CD4-positive, CD25-positive, alpha-beta regulatory T cell (primary cell): ENCODE measurements at regions not wholly inside any gene's neighbourhood (a gene's known extent, or its start where the extent isn't known, plus 50 kb on each side); places are given as distances from the start of the nearest gene placed in this dataset.
"Not testable (repeated sequence)": the region's sequence is repeated elsewhere in the genome, so short reads cannot be mapped to it uniquely, and the experiment has no call there.

ENCODE experiments used
- ATAC-seq, 2 donors: fragments of 150-1000 bp; cut with Tn5 transposase; one replicate each; pipeline ENCODE4 v1.10.0; 2021; ENCODE audit warnings: low read depth in 2 of 2, moderate number of reproducible peaks in 2 of 2, moderate library complexity in 1 of 2
- DNase-seq, 3 donors: peaks; one replicate each; pipeline versions ENCODE4 v3.0.0 to v3.0.0-alpha.2; 2012 to 2022; ENCODE audit warnings: mixed read lengths in 1 of 3
- H3K27ac ChIP-seq: one replicate; pipeline ENCODE4 v1.7.0; 2013; ENCODE audit warnings: mild to moderate bottlenecking, low read length; ENCODE audit not compliant: insufficient read depth, poor library complexity, severe bottlenecking
- H3K27me3 ChIP-seq: one replicate; pipeline ENCODE4 v1.7.0; 2013; ENCODE audit warnings: low read length; ENCODE audit not compliant: control insufficient read depth, insufficient read depth
- H3K36me3 ChIP-seq: one replicate; pipeline ENCODE4 v1.7.0; 2013; ENCODE audit warnings: mild to moderate bottlenecking, low read length, moderate library complexity; ENCODE audit not compliant: control insufficient read depth, insufficient read depth
- H3K4me1 ChIP-seq: 2 replicates; pipeline ENCODE4 v1.7.0; 2013; ENCODE audit warnings: mild to moderate bottlenecking, low read length; ENCODE audit not compliant: insufficient read depth, control insufficient read depth, poor library complexity, severe bottlenecking
- H3K4me3 ChIP-seq: one replicate; pipeline ENCODE4 v1.7.0; 2013; ENCODE audit warnings: low read depth, mild to moderate bottlenecking, low read length, moderate library complexity
- H3K9me3 ChIP-seq, 2 experiments: 1 replicate in 1 of 2; 2 replicates in 1 of 2; pipeline ENCODE4 v1.7.0; 2013; ENCODE audit warnings: low read length in 2 of 2, mild to moderate bottlenecking in 1 of 2, moderate library complexity in 1 of 2; ENCODE audit not compliant: control insufficient read depth in 2 of 2
- H3K27ac Mint-ChIP-seq, 3 donors: one replicate each; pipeline ENCODE4 v1.8.0; 2020 to 2022; ENCODE audit warnings: mild to moderate bottlenecking in 3 of 3, mixed read lengths in 3 of 3, moderate library complexity in 2 of 3
- H3K27me3 Mint-ChIP-seq: one replicate; pipeline ENCODE4 v1.8.0; 2022; ENCODE audit warnings: mild to moderate bottlenecking, mixed read lengths
- H3K36me3 Mint-ChIP-seq: one replicate; pipeline ENCODE4 v1.8.0; 2020; ENCODE audit warnings: mixed read lengths
- H3K4me1 Mint-ChIP-seq, 4 donors: one replicate each; pipeline ENCODE4 v1.8.0; 2020 to 2022; ENCODE audit warnings: mixed read lengths in 4 of 4, mild to moderate bottlenecking in 1 of 4
- H3K4me3 Mint-ChIP-seq, 4 donors: one replicate each; pipeline ENCODE4 v1.8.0; 2020 to 2022; ENCODE audit warnings: mild to moderate bottlenecking in 4 of 4, mixed read lengths in 4 of 4, moderate library complexity in 3 of 4
- H3K9me3 Mint-ChIP-seq, 7 donors: one replicate each; pipeline ENCODE4 v1.8.0; 2020 to 2022; ENCODE audit warnings: mixed read lengths in 7 of 7, mild to moderate bottlenecking in 3 of 7, moderate library complexity in 2 of 7

DNA sequence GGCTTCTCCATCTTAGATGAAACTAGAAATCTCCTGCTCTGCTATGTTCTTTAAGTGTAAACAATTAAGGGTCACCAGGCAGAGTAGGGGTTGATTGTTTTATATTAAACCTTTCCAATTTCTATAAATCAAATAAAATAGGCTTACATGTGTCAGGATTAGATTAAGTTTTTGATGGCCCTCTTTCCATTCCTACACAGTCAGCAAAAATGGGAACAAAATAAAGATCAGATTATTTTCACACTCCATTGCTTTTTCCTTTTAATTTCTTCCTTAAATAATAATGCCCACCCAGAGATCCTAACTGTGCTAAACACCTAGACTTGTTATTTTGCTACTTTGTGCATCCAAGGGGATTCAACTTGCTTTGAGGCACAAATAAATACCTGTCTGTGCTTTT, 381.4 kb upstream of the MAGEB16 start:
- no peak for DNase-seq
- ATAC-seq = no peak
- H3K4me1 ChIP-seq = no peaks in the 10 kb centered on the region
- Mint-ChIP-seq H3K27ac (no peak overlapping the region), H3K4me1 (no peaks in the 10 kb centered on the region), H3K4me3 (no peak overlapping the region), H3K36me3 (no peaks in the 10 kb centered on the region), H3K27me3 (no peaks in the 10 kb centered on the region), H3K9me3 (peaks cover 0 to 9% (median 2%) of the 10 kb centered on the region in 7 donors)
- no peaks in the 10 kb centered on the region for H3K27me3 ChIP-seq
- no peaks in the 10 kb centered on the region for H3K9me3 ChIP-seq
- H3K36me3 ChIP-seq = no peaks in the 10 kb centered on the region
- H3K27ac ChIP-seq = no peak overlapping the region
- H3K4me3 ChIP-seq = no peak overlapping the region

DNA sequence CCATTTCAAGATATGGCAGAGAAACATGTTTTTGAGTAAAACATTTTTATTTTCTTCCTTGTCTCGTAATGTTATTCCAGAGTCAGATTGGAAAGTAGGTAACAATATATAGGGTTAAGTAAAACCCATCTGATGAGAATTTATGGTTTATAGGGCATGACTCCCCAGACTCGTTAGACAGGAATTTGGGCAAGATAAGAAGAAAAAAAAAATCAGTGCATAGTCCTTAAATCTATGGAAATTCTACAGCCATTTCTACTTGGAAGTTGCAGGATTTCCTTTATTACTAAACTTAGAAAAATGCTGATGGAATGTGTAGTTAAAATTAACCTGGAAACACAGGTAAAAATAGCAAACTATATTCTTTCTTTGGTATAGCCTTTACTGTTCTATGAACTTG, 366.1 kb upstream of the MAGEB16 start:
- Histone ChIP-seq H3K4me1 (no peaks in the 10 kb centered on the region), H3K27ac (no peak overlapping the region), H3K4me3 (no peak overlapping the region), H3K36me3 (no peaks in the 10 kb centered on the region), H3K27me3 (no peaks in the 10 kb centered on the region), H3K9me3 (no peaks in the 10 kb centered on the region)
- H3K9me3 Mint-ChIP-seq = peaks cover 0 to 6% (median 1%) of the 10 kb centered on the region in 7 donors
- no peaks in the 10 kb centered on the region for H3K4me1 Mint-ChIP-seq
- DNase-seq (no peak), ATAC-seq (no peak)
- no peak overlapping the region for H3K4me3 Mint-ChIP-seq
- no peaks in the 10 kb centered on the region for H3K27me3 Mint-ChIP-seq
- H3K36me3 Mint-ChIP-seq = no peaks in the 10 kb centered on the region
- H3K27ac Mint-ChIP-seq = no peak overlapping the region

DNA sequence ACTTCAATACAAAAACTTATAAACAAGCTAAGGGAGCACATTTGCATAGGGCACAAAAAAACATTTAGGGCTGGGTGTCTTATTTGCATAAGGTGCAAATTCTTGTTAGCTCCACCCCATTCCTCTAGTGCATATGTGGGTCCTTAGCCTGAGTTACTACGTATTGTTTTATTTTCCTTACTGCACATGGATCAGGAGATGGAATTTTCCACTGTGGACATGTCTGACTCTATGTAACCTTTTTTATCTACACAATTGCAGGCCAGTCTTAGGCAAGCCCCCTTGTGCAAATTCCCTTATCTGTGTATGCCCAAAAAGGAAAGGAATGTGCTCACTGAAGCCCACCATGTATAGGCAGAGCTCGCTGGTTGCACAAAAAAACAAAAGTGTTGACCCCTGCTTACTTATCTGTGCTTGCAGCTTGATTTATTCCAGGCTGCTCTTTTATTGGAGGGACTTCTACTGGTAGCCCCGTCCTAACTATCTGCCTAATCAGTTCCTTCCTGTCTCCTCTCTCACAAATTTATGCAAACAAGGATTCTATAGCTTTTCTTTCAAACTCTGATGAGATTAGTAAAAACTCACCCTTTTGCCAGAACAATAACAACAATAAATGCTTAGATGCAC, 359.0 kb upstream of the MAGEB16 start:
- H3K4me1 Mint-ChIP-seq = no peaks in the 10 kb centered on the region
- Histone ChIP-seq H3K4me1 (no peaks in the 10 kb centered on the region), H3K27me3 (no peaks in the 10 kb centered on the region), H3K9me3 (no peaks in the 10 kb centered on the region), H3K4me3 (no peak overlapping the region), H3K36me3 (no peaks in the 10 kb centered on the region), H3K27ac (no peak overlapping the region)
- peaks cover 0 to 3% (median 0%) of the 10 kb centered on the region in 7 donors for H3K9me3 Mint-ChIP-seq
- H3K36me3 Mint-ChIP-seq = no peaks in the 10 kb centered on the region
- no peak for DNase-seq
- H3K4me3 Mint-ChIP-seq = no peak overlapping the region
- ATAC-seq = no peak
- H3K27me3 Mint-ChIP-seq = no peaks in the 10 kb centered on the region
- H3K27ac Mint-ChIP-seq = no peak overlapping the region

GRCh38 chrX:35439692-35440091, 358.4 kb upstream of the MAGEB16 start:
- ATAC-seq (no peak), DNase-seq (no peak)
- H3K9me3 Mint-ChIP-seq = peaks cover 0 to 3% (median 0%) of the 10 kb centered on the region in 7 donors
- Histone ChIP-seq H3K27me3 (no peaks in the 10 kb centered on the region), H3K4me1 (no peaks in the 10 kb centered on the region), H3K36me3 (no peaks in the 10 kb centered on the region), H3K9me3 (no peaks in the 10 kb centered on the region), H3K27ac (no peak overlapping the region), H3K4me3 (no peak overlapping the region)
- no peak overlapping the region for H3K27ac Mint-ChIP-seq
- no peaks in the 10 kb centered on the region for H3K4me1 Mint-ChIP-seq
- no peak overlapping the region for H3K4me3 Mint-ChIP-seq
- no peaks in the 10 kb centered on the region for H3K27me3 Mint-ChIP-seq
- no peaks in the 10 kb centered on the region for H3K36me3 Mint-ChIP-seq

- Mint-ChIP-seq H3K4me1 (no peaks in the 10 kb centered on the region), H3K9me3 (peaks cover 0 to 6% (median 0%) of the 10 kb centered on the region in 7 donors)
Observed at GRCh38 chrX:35442421-35442820, 355.7 kb upstream of the MAGEB16 start.

DNA sequence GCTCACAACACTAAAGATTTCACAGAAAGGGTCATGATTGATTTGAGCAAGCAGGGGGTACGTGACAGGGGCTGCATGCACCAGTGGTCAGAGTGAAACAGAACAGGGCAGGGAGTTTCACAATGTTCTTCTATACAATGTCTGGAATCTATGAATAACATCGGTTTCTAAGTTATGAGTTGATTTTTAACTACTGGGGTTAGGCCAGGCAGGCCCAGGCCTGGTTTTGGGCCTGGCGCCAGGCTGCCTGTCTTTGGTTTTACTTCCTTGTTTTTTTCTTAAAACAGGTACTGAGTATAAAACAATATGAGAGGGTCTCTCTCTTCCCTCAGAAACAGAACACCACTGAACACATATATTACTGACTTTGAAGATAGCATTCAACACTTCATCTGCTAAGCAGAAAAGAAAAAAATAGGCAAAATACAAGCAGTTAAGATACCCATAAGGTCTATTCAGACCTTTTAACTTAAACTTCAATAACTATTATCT, 355.0 kb upstream of the MAGEB16 start:
- H3K4me3 ChIP-seq, H3K36me3 Mint-ChIP-seq, H3K27ac Mint-ChIP-seq, DNase-seq, H3K27me3 ChIP-seq, H3K36me3 ChIP-seq, H3K4me3 Mint-ChIP-seq, H3K9me3 Mint-ChIP-seq, H3K27ac ChIP-seq, H3K9me3 ChIP-seq, H3K27me3 Mint-ChIP-seq, H3K4me1 ChIP-seq, ATAC-seq, H3K4me1 Mint-ChIP-seq: not testable (repeated sequence)

More at GRCh38 chrX:35442421-35442820, 355.7 kb upstream of the MAGEB16 start:
- H3K27ac ChIP-seq = no peak overlapping the region
- no peaks in the 10 kb centered on the region for H3K9me3 ChIP-seq
- no peaks in the 10 kb centered on the region for H3K36me3 ChIP-seq
- no peaks in the 10 kb centered on the region for H3K27me3 ChIP-seq
- H3K4me3 ChIP-seq = no peak overlapping the region
- H3K36me3 Mint-ChIP-seq = no peaks in the 10 kb centered on the region
- no peak overlapping the region for H3K4me3 Mint-ChIP-seq
- H3K27me3 Mint-ChIP-seq = no peaks in the 10 kb centered on the region
- no peak for DNase-seq
- H3K4me1 ChIP-seq = no peaks in the 10 kb centered on the region
- H3K27ac Mint-ChIP-seq = no peak overlapping the region
- no peak for ATAC-seq

DNA sequence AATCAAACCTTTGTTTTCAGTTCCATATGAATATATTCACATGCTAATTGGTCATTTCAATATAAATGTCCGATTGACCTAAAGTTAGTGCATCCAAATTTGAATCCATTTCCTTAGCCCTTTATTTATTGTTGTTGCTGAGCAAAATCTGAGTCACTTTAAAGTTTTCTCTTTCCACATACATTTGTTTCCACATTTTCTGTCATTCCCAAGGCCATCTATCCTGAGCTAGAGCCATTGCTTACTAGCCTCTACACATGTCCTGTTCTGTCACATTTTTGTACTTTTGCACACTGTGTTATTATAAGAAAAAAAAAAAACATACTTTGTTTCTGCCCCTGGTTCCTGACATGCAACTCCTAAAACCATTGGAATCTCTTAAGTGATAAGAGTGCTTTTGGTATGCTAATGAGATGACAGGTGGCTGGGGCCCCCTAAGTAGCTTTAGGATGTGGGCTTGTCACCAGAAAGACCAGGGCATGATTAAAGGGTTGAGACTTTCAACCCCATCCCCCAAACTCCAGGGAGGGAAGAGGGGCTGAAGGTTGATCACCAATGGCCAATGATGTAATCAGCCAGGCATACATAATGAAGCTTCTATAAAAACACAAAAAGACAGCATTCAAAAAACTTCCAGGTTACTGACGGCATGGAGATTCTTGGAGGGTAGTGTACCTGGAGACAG, 353.3 kb upstream of the MAGEB16 start:
- Histone ChIP-seq H3K27me3 (no peaks in the 10 kb centered on the region), H3K4me1 (no peaks in the 10 kb centered on the region), H3K9me3 (no peaks in the 10 kb centered on the region), H3K36me3 (no peaks in the 10 kb centered on the region), H3K27ac (no peak overlapping the region), H3K4me3 (no peak overlapping the region)
- Mint-ChIP-seq H3K4me1 (no peaks in the 10 kb centered on the region), H3K4me3 (no peak overlapping the region), H3K9me3 (peaks cover 0 to 6% (median 0%) of the 10 kb centered on the region in 7 donors), H3K27ac (no peak overlapping the region), H3K27me3 (no peaks in the 10 kb centered on the region), H3K36me3 (no peaks in the 10 kb centered on the region)
- DNase-seq = no peak
- no peak for ATAC-seq

GRCh38 chrX:35445912-35446311, 352.2 kb upstream of the MAGEB16 start:
- Histone ChIP-seq H3K27ac (no peak overlapping the region), H3K27me3 (no peaks in the 10 kb centered on the region), H3K4me3 (no peak overlapping the region), H3K4me1 (no peaks in the 10 kb centered on the region), H3K36me3 (no peaks in the 10 kb centered on the region), H3K9me3 (no peaks in the 10 kb centered on the region)
- Mint-ChIP-seq H3K4me3 (no peak overlapping the region), H3K36me3 (no peaks in the 10 kb centered on the region), H3K9me3 (peaks cover 0 to 6% (median 0%) of the 10 kb centered on the region in 7 donors), H3K27ac (no peak overlapping the region), H3K27me3 (no peaks in the 10 kb centered on the region), H3K4me1 (no peaks in the 10 kb centered on the region)
- no peak for DNase-seq
- ATAC-seq = no peak
